Neural progenitor cell (in vitro differentiated cells): ENCODE measurements at regions not wholly inside any gene's neighbourhood (a gene's known extent, or its start where the extent isn't known, plus 50 kb on each side); places are given as distances from the start of the nearest gene placed in this dataset.

Source experiments
- EZH2 ChIP-seq: fragments of 200-600 bp; sonication (generic); IDR thresholded peaks from 2 replicates; pipeline ENCODE4 v1.6.1; 2017; ENCODE audit warnings: antibody characterized with exemption, mild to moderate bottlenecking, moderate library complexity
- EZH2phosphoT487 ChIP-seq: fragments of 200-600 bp; sonication (generic); IDR thresholded peaks from 2 replicates; pipeline ENCODE4 v1.6.1; 2017; ENCODE audit warnings: antibody characterized with exemption
- TF ChIP-seq, protein P1 (sequence below): fragments of 200-600 bp; sonication (generic); IDR thresholded peaks from 2 replicates; pipeline ENCODE4 v1.5.1; 2017; ENCODE audit warnings: antibody characterized with exemption, mild to moderate bottlenecking

DNA sequence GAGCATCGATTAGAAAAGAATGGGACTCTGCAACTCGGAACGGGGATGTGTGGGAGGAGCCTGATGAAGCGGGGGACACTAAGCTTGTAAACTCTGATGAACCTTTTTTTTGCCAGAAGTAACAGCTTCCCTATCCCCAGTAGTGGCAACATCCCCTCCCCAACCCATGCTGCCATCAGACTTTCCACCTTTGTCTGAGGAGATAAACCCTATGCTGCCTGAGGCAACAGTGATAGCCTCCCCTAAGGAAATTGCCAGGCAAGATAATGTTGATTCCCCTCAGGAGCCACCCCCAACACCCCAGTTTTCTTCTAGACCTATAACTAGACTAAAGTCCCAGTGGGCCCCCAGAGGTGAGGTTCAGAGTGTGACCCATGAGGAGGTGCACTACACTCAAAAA, 173.7 kb downstream of the AKR1D1 start:
- no peak for TF ChIP-seq EZH2phosphoT487
- TF ChIP-seq, protein P1, sequence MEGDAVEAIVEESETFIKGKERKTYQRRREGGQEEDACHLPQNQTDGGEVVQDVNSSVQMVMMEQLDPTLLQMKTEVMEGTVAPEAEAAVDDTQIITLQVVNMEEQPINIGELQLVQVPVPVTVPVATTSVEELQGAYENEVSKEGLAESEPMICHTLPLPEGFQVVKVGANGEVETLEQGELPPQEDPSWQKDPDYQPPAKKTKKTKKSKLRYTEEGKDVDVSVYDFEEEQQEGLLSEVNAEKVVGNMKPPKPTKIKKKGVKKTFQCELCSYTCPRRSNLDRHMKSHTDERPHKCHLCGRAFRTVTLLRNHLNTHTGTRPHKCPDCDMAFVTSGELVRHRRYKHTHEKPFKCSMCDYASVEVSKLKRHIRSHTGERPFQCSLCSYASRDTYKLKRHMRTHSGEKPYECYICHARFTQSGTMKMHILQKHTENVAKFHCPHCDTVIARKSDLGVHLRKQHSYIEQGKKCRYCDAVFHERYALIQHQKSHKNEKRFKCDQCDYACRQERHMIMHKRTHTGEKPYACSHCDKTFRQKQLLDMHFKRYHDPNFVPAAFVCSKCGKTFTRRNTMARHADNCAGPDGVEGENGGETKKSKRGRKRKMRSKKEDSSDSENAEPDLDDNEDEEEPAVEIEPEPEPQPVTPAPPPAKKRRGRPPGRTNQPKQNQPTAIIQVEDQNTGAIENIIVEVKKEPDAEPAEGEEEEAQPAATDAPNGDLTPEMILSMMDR = no peak
- TF ChIP-seq EZH2 = no peak
